ENCODE measurements at regions not wholly inside any gene's neighbourhood (a gene's known extent, or its start where the extent isn't known, plus 50 kb on each side); places are given as distances from the start of the nearest gene placed in this dataset.
A peak's percentile ranks its signal among the peaks of the same experiment; 100 is the strongest.

DNA sequence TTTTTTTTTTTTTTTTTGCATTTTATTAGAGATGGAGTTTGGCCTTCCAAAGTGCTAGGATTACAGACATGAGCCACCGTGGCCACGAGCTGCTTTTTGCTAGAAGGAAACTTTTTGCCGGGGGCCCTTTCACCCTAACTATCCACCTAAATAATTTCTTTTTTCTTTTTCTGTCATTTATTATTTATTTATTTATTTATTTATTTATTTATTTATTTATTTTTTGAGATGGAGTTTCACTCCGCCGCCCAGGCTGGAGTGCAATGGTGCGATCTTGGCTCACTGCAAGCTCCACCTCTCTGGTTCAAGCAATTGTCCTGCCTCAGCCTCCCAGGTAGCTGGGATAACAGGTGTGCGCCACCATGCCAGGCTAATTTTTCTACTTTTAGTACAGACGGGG is 303.9 kb downstream of the ASMT start:
- H3K4me3 ChIP-seq (ENCODE audit: control insufficient read depth, low read depth, low read length) = no peak overlapping the region
- no peak for DNase-seq (ENCODE audit: low read depth)
- TF ChIP-seq CTCF (IDR thresholded peaks at IDR 0.05; ENCODE audit: control insufficient read depth, insufficient read depth, low read depth, low read length, missing control alignments) = no peak

GRCh38 chrX:1925053-1925481 is 310.2 kb downstream of the ASMT start:
- no peak overlapping the region for H3K4me3 ChIP-seq (ENCODE audit: control insufficient read depth, low read depth, low read length)
- no peak for TF ChIP-seq CTCF (IDR thresholded peaks at IDR 0.05; ENCODE audit: control insufficient read depth, insufficient read depth, low read depth, low read length, missing control alignments)
- DNase-seq (ENCODE audit: low read depth) = no peak

GRCh38 chrX:1928805-1929204 is 313.9 kb downstream of the ASMT start:
- no peak for TF ChIP-seq CTCF (IDR thresholded peaks at IDR 0.05; ENCODE audit: control insufficient read depth, insufficient read depth, low read depth, low read length, missing control alignments)
- H3K4me3 ChIP-seq (ENCODE audit: control insufficient read depth, low read depth, low read length) = no peak overlapping the region
- DNase-seq (ENCODE audit: low read depth) = no peak

DNA sequence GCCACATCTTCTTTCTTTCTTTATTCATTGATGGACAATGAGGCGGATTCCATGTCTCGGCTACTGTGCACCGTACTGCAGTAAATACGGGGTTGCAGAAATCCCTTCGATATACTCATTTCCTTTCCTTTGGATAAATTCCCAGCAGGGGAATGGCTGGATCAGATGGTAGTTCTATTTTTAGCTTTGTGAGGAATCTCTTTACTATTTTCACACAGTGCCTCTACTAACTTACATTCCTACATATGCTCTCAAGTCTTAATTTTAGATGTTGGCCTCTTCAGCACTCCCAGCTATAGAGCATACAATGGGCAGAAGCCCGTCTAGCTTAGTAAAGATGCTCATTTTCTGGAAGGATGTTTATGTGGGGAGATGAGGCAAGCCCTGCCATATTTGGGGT is 317.4 kb downstream of the ASMT start:
- no peak overlapping the region for H3K4me3 ChIP-seq (ENCODE audit: control insufficient read depth, low read depth, low read length)
- no peak for TF ChIP-seq CTCF (IDR thresholded peaks at IDR 0.05; ENCODE audit: control insufficient read depth, insufficient read depth, low read depth, low read length, missing control alignments)
- DNase-seq (ENCODE audit: low read depth) = peak; percentile 54

GRCh38 chrX:1933964-1934363 is 319.1 kb downstream of the ASMT start:
- no peak for TF ChIP-seq CTCF (IDR thresholded peaks at IDR 0.05; ENCODE audit: control insufficient read depth, insufficient read depth, low read depth, low read length, missing control alignments)
- no peak for DNase-seq (ENCODE audit: low read depth)
- no peak overlapping the region for H3K4me3 ChIP-seq (ENCODE audit: control insufficient read depth, low read depth, low read length)

GRCh38 chrX:1935805-1936204 is 320.9 kb downstream of the ASMT start:
- no peak for DNase-seq (ENCODE audit: low read depth)
- no peak for TF ChIP-seq CTCF (IDR thresholded peaks at IDR 0.05; ENCODE audit: control insufficient read depth, insufficient read depth, low read depth, low read length, missing control alignments)
- H3K4me3 ChIP-seq (ENCODE audit: control insufficient read depth, low read depth, low read length) = no peak overlapping the region

DNA sequence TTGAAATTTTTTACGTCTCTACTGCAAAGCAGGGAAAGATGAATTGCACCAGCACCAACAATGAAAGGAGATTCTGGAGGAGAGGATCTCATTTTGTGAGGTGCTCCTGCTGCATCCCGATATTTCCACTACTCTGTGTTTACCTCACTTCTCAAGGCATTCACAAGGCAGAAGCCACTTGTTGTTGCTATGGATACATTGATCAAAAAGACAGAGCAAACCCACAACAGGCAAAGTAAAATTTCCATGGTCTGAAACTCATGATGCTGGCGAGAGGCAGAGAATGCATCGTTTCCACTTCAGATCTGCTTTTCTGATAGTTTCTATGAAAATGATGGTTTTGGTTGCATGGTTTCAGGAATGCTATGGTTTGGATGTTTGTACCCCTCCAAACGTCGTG is 323.3 kb downstream of the ASMT start:
- no peak for DNase-seq (ENCODE audit: low read depth)
- no peak overlapping the region for H3K4me3 ChIP-seq (ENCODE audit: control insufficient read depth, low read depth, low read length)
- TF ChIP-seq CTCF (IDR thresholded peaks at IDR 0.05; ENCODE audit: control insufficient read depth, insufficient read depth, low read depth, low read length, missing control alignments) = no peak
